ENCODE measurements at regions not wholly inside any gene's neighbourhood (a gene's known extent, or its start where the extent isn't known, plus 50 kb on each side); places are given as distances from the start of the nearest gene placed in this dataset.

- no peak overlapping the region for H2BK12ac ChIP-seq (ENCODE audit: low read length)
- H3K9ac ChIP-seq (ENCODE audit: low read length), result no peak overlapping the region
- no peak for DNase-seq
- no CpG with 5 or more reads among the region's 5 CpGs for WGBS (ENCODE audit: extremely low coverage, insufficient coverage, insufficient read length)
- no peak overlapping the region for H2BK5ac ChIP-seq (ENCODE audit: low read depth, low read length, poor library complexity)
- no peak overlapping the region for H4K12ac ChIP-seq (ENCODE audit: low read depth, low read length)
- H3K14ac ChIP-seq (ENCODE audit: low read length), result no peak overlapping the region
- no peaks in the 10 kb centered on the region for H3K79me2 ChIP-seq (ENCODE audit: control insufficient read depth, insufficient read depth, low read length, poor library complexity)
- no peak overlapping the region for H4K91ac ChIP-seq (ENCODE audit: low read depth, low read length)
- no peaks in the 10 kb centered on the region for H3K4me1 ChIP-seq (ENCODE audit: control insufficient read depth in 1 of 2, insufficient read depth in 2 of 2, low read length in 2 of 2)
- H2BK120ac ChIP-seq (ENCODE audit: insufficient read depth, low read length, poor library complexity), result no peak overlapping the region
- no peak overlapping the region for H2AFZ ChIP-seq (ENCODE audit: insufficient read depth, low read length, poor library complexity)
- H2AK5ac ChIP-seq (ENCODE audit: low read length), result no peak overlapping the region
- no peaks in the 10 kb centered on the region for H3K36me3 ChIP-seq (ENCODE audit: control insufficient read depth in 1 of 2, insufficient read depth in 2 of 2, low read length in 2 of 2)
- H3K27me3 ChIP-seq (ENCODE audit: insufficient read depth, low read length), result no peaks in the 10 kb centered on the region
- no peaks in the 10 kb centered on the region for H3K9me3 ChIP-seq (ENCODE audit: insufficient read depth, low read depth, low read length)
- H3K27ac ChIP-seq (ENCODE audit: low read depth, low read length), result no peak overlapping the region
- H3K4me2 ChIP-seq (ENCODE audit: low read length), result no peak overlapping the region
- H3K79me1 ChIP-seq (ENCODE audit: low read length), result no peaks in the 10 kb centered on the region
- no peak overlapping the region for H3K18ac ChIP-seq (ENCODE audit: low read length)
- H3K23ac ChIP-seq (ENCODE audit: low read length), result no peak overlapping the region
- H3K4ac ChIP-seq (ENCODE audit: low read depth, low read length), result no peak overlapping the region
- no peak overlapping the region for H3K4me3 ChIP-seq (ENCODE audit: low read depth, low read length)
- no peak overlapping the region for H4K8ac ChIP-seq (ENCODE audit: low read depth, low read length)
Observed at GRCh38 chr11:115926138-115926537, 421.9 kb upstream of the CADM1 start.

GRCh38 chr11:115925568-115926090 is 421.4 kb upstream of the CADM1 start:
- Histone ChIP-seq H4K12ac (ENCODE audit: low read depth, low read length) (no peak overlapping the region), H3K14ac (ENCODE audit: low read length) (no peak overlapping the region), H2BK5ac (ENCODE audit: low read depth, low read length, poor library complexity) (no peak overlapping the region), H3K27me3 (ENCODE audit: insufficient read depth, low read length) (no peaks in the 10 kb centered on the region), H3K4ac (ENCODE audit: low read depth, low read length) (no peak overlapping the region), H3K4me3 (ENCODE audit: low read depth, low read length) (no peak overlapping the region), H3K36me3 (ENCODE audit: control insufficient read depth in 1 of 2, insufficient read depth in 2 of 2, low read length in 2 of 2) (no peaks in the 10 kb centered on the region), H2BK120ac (ENCODE audit: insufficient read depth, low read length, poor library complexity) (no peak overlapping the region), H3K9ac (ENCODE audit: low read length) (no peak overlapping the region), H3K27ac (ENCODE audit: low read depth, low read length) (no peak overlapping the region), H2AFZ (ENCODE audit: insufficient read depth, low read length, poor library complexity) (no peak overlapping the region), H3K79me1 (ENCODE audit: low read length) (no peaks in the 10 kb centered on the region), H4K91ac (ENCODE audit: low read depth, low read length) (no peak overlapping the region), H4K8ac (ENCODE audit: low read depth, low read length) (no peak overlapping the region), H3K18ac (ENCODE audit: low read length) (no peak overlapping the region), H3K23ac (ENCODE audit: low read length) (no peak overlapping the region), H3K4me1 (ENCODE audit: control insufficient read depth in 1 of 2, insufficient read depth in 2 of 2, low read length in 2 of 2) (no peaks in the 10 kb centered on the region), H2AK5ac (ENCODE audit: low read length) (no peak overlapping the region), H2BK12ac (ENCODE audit: low read length) (no peak overlapping the region), H3K79me2 (ENCODE audit: control insufficient read depth, insufficient read depth, low read length, poor library complexity) (no peaks in the 10 kb centered on the region), H3K9me3 (ENCODE audit: insufficient read depth, low read depth, low read length) (no peaks in the 10 kb centered on the region), H3K4me2 (ENCODE audit: low read length) (no peak overlapping the region)
- WGBS (ENCODE audit: extremely low coverage, insufficient coverage, insufficient read length), result no CpG with 5 or more reads among the region's 3 CpGs
- DNase-seq, result no peak

- no peak overlapping the region for H2AFZ ChIP-seq (ENCODE audit: insufficient read depth, low read length, poor library complexity)
- no CpG with 5 or more reads among the region's 6 CpGs for WGBS (ENCODE audit: extremely low coverage, insufficient coverage, insufficient read length)
Observed at GRCh38 chr11:115924744-115925567, 420.7 kb upstream of the CADM1 start.

GRCh38 chr11:115922876-115923275 is 418.7 kb upstream of the CADM1 start:
- Histone ChIP-seq H4K12ac (ENCODE audit: low read depth, low read length) (no peak overlapping the region), H3K27ac (ENCODE audit: low read depth, low read length) (no peak overlapping the region), H3K27me3 (ENCODE audit: insufficient read depth, low read length) (no peaks in the 10 kb centered on the region), H3K4me1 (ENCODE audit: control insufficient read depth in 1 of 2, insufficient read depth in 2 of 2, low read length in 2 of 2) (no peaks in the 10 kb centered on the region), H4K91ac (ENCODE audit: low read depth, low read length) (no peak overlapping the region), H2BK5ac (ENCODE audit: low read depth, low read length, poor library complexity) (no peak overlapping the region), H3K18ac (ENCODE audit: low read length) (no peak overlapping the region), H3K79me2 (ENCODE audit: control insufficient read depth, insufficient read depth, low read length, poor library complexity) (no peaks in the 10 kb centered on the region), H3K14ac (ENCODE audit: low read length) (no peak overlapping the region), H2BK12ac (ENCODE audit: low read length) (no peak overlapping the region), H3K9me3 (ENCODE audit: insufficient read depth, low read depth, low read length) (no peaks in the 10 kb centered on the region), H2BK120ac (ENCODE audit: insufficient read depth, low read length, poor library complexity) (no peak overlapping the region), H3K4me3 (ENCODE audit: low read depth, low read length) (no peak overlapping the region), H3K4me2 (ENCODE audit: low read length) (no peak overlapping the region), H3K23ac (ENCODE audit: low read length) (no peak overlapping the region), H3K36me3 (ENCODE audit: control insufficient read depth in 1 of 2, insufficient read depth in 2 of 2, low read length in 2 of 2) (no peaks in the 10 kb centered on the region), H3K79me1 (ENCODE audit: low read length) (no peaks in the 10 kb centered on the region), H2AK5ac (ENCODE audit: low read length) (no peak overlapping the region), H3K9ac (ENCODE audit: low read length) (no peak overlapping the region), H4K8ac (ENCODE audit: low read depth, low read length) (no peak overlapping the region), H2AFZ (ENCODE audit: insufficient read depth, low read length, poor library complexity) (no peak overlapping the region), H3K4ac (ENCODE audit: low read depth, low read length) (no peak overlapping the region)
- DNase-seq, result no peak
- WGBS (ENCODE audit: extremely low coverage, insufficient coverage, insufficient read length), result no CpG with 5 or more reads among the region's 8 CpGs

More at GRCh38 chr11:115924744-115925567, 420.7 kb upstream of the CADM1 start:
- H4K12ac ChIP-seq (ENCODE audit: low read depth, low read length), result no peak overlapping the region
- no peak overlapping the region for H3K18ac ChIP-seq (ENCODE audit: low read length)
- H2BK120ac ChIP-seq (ENCODE audit: insufficient read depth, low read length, poor library complexity), result no peak overlapping the region
- no peak overlapping the region for H2AK5ac ChIP-seq (ENCODE audit: low read length)
- H3K36me3 ChIP-seq (ENCODE audit: control insufficient read depth in 1 of 2, insufficient read depth in 2 of 2, low read length in 2 of 2), result no peaks in the 10 kb centered on the region
- no peak overlapping the region for H4K91ac ChIP-seq (ENCODE audit: low read depth, low read length)
- peak; percentile 30 to 43 for DNase-seq
- H2BK12ac ChIP-seq (ENCODE audit: low read length), result no peak overlapping the region
- no peak overlapping the region for H3K27ac ChIP-seq (ENCODE audit: low read depth, low read length)
- no peak overlapping the region for H3K4me2 ChIP-seq (ENCODE audit: low read length)
- no peaks in the 10 kb centered on the region for H3K79me1 ChIP-seq (ENCODE audit: low read length)
- no peaks in the 10 kb centered on the region for H3K4me1 ChIP-seq (ENCODE audit: control insufficient read depth in 1 of 2, insufficient read depth in 2 of 2, low read length in 2 of 2)
- H2BK5ac ChIP-seq (ENCODE audit: low read depth, low read length, poor library complexity), result no peak overlapping the region
- no peaks in the 10 kb centered on the region for H3K27me3 ChIP-seq (ENCODE audit: insufficient read depth, low read length)
- no peak overlapping the region for H3K9ac ChIP-seq (ENCODE audit: low read length)
- no peaks in the 10 kb centered on the region for H3K9me3 ChIP-seq (ENCODE audit: insufficient read depth, low read depth, low read length)
- H3K4ac ChIP-seq (ENCODE audit: low read depth, low read length), result no peak overlapping the region
- H4K8ac ChIP-seq (ENCODE audit: low read depth, low read length), result no peak overlapping the region
- H3K79me2 ChIP-seq (ENCODE audit: control insufficient read depth, insufficient read depth, low read length, poor library complexity), result no peaks in the 10 kb centered on the region
- no peak overlapping the region for H3K4me3 ChIP-seq (ENCODE audit: low read depth, low read length)
- no peak overlapping the region for H3K14ac ChIP-seq (ENCODE audit: low read length)
- no peak overlapping the region for H3K23ac ChIP-seq (ENCODE audit: low read length)

Data from trophoblast cell (in vitro differentiated cells and primary cell).